A673 (cell line): ENCODE measurements at regions not wholly inside any gene's neighbourhood (a gene's known extent, or its start where the extent isn't known, plus 50 kb on each side); places are given as distances from the start of the nearest gene placed in this dataset.

Source experiments
- EZH2 ChIP-seq: fragments of 200-600 bp; sonication (generic); IDR thresholded peaks from 2 replicates; pipeline ENCODE4 v1.6.1; 2017; ENCODE audit warnings: borderline replicate concordance, low read depth, mild to moderate bottlenecking, mixed read lengths, antibody characterized with exemption, low read length; ENCODE audit not compliant: poor library complexity, severe bottlenecking
- TF ChIP-seq, protein P1 (sequence below): fragments of 300-800, 200-600 bp; sonication (generic); conservative IDR thresholded peaks from 2 replicates; pipeline ENCODE4 v1.5.1; 2017; ENCODE audit warnings: low read depth, mild to moderate bottlenecking, antibody characterized with exemption, low read length, moderate library complexity, mixed read lengths

DNA sequence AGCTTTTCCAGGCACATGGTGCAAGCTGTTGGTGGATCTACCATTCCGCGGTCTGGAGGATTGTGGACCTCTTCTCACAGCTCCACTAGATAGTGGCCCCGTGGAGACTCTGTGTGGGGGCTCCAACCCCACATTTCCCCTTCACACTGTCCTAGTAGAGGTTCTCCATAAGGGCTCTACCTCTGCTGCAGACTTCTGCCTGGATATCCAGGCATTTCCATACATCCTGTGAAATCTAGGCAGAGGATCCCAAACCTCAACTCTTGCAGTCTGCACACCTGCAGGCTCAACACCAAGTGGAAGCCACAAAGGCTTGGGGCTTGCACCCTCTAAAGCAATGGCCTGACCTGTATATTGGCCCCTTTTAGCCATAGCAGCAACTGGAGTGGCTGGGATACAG is 283.4 kb upstream of the KLF4 start:
- TF ChIP-seq, protein P1, sequence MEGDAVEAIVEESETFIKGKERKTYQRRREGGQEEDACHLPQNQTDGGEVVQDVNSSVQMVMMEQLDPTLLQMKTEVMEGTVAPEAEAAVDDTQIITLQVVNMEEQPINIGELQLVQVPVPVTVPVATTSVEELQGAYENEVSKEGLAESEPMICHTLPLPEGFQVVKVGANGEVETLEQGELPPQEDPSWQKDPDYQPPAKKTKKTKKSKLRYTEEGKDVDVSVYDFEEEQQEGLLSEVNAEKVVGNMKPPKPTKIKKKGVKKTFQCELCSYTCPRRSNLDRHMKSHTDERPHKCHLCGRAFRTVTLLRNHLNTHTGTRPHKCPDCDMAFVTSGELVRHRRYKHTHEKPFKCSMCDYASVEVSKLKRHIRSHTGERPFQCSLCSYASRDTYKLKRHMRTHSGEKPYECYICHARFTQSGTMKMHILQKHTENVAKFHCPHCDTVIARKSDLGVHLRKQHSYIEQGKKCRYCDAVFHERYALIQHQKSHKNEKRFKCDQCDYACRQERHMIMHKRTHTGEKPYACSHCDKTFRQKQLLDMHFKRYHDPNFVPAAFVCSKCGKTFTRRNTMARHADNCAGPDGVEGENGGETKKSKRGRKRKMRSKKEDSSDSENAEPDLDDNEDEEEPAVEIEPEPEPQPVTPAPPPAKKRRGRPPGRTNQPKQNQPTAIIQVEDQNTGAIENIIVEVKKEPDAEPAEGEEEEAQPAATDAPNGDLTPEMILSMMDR = no peak
- no peak for TF ChIP-seq EZH2
